ENCODE measurements at regions not wholly inside any gene's neighbourhood (a gene's known extent, or its start where the extent isn't known, plus 50 kb on each side); places are given as distances from the start of the nearest gene placed in this dataset.

DNA sequence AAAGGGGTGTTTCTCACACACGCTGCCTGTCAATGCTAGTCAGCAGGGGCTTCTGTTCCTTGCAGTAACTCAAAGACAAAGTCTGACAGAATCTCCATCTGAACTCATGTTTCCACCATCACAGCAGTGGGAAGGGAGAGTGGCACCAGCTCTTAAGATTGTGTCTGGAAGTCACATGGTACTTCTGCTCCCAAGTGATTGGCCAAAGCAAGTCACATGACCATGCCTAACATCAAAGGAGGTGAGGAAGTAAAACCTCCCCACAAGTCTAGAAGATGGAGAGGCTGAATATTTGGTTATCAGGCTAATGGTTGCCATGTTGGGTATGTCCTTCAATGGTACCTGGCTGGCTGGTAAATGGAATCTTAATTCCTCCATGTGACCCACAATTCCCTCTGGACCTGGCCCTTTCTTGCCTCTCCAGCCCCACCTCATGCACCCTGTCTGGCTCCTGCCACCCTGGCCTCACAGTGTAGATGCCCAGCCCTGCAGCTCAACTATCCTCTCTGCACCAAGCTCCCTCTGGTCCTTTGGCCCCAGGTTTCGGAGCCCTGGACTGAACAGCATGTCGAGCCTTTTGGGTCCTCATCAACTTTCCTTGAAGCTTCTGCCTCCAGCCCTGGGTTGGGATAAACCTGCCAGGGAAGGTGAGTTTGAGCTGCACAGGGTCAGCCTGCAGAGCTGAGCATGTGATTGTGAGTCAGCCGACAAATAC lies 51.0 kb upstream of the PMEPA1 start:
- TF ChIP-seq CTCF (conservative IDR thresholded peaks at IDR 0.05) (no peak), ZFX (IDR thresholded peaks at IDR 0.05) (no peak)
